Mesendoderm (in vitro differentiated cells): ENCODE measurements at regions not wholly inside any gene's neighbourhood (a gene's known extent, or its start where the extent isn't known, plus 50 kb on each side); places are given as distances from the start of the nearest gene placed in this dataset.

Source experiments
- DNase-seq: peaks from one replicate; pipeline ENCODE4 v3.0.0; 2013
- H2AK5ac ChIP-seq: 2 replicates; pipeline ENCODE4 v1.6.1; 2013; ENCODE audit warnings: low read length, inconsistent platforms
- H2BK120ac ChIP-seq: 2 replicates; pipeline ENCODE4 v1.6.1; 2013; ENCODE audit warnings: low read depth, mild to moderate bottlenecking, low read length, moderate library complexity, mixed read lengths
- H2BK15ac ChIP-seq: replicated peaks from 2 replicates; pipeline ENCODE4 v1.6.1; 2013; ENCODE audit warnings: low read depth, mild to moderate bottlenecking, moderate library complexity
- H2BK5ac ChIP-seq: 2 replicates; pipeline ENCODE4 v1.6.1; 2013; ENCODE audit warnings: low read length, inconsistent platforms
- H3K18ac ChIP-seq: 2 replicates; pipeline ENCODE4 v1.6.1; 2013; ENCODE audit warnings: mild to moderate bottlenecking, low read length, mixed read lengths
- H3K23ac ChIP-seq: one replicate; pipeline ENCODE4 v1.6.1; 2013; ENCODE audit warnings: low read length
- H3K27ac ChIP-seq: 2 replicates; pipeline ENCODE4 v1.5.1; 2013; ENCODE audit warnings: low read depth, mild to moderate bottlenecking, inconsistent platforms, low read length, moderate library complexity
- H3K27me3 ChIP-seq: 2 replicates; pipeline ENCODE4 v1.6.1; 2013; ENCODE audit warnings: low read length, control low read depth, mild to moderate bottlenecking, inconsistent platforms; ENCODE audit not compliant: insufficient read depth, poor library complexity
- H3K36me3 ChIP-seq: 2 replicates; pipeline ENCODE4 v1.6.1; 2013; ENCODE audit warnings: low read length, inconsistent platforms; ENCODE audit not compliant: control insufficient read depth, insufficient read depth
- H3K4ac ChIP-seq: one replicate; pipeline ENCODE4 v1.6.1; 2013; ENCODE audit warnings: low read depth, mild to moderate bottlenecking, low read length, moderate library complexity
- H3K4me1 ChIP-seq: 2 replicates; pipeline ENCODE4 v1.6.1; 2013; ENCODE audit warnings: low read depth, low read length, inconsistent platforms; ENCODE audit not compliant: control insufficient read depth
- H3K4me2 ChIP-seq: 2 replicates; pipeline ENCODE4 v1.6.1; 2013; ENCODE audit warnings: low read length
- H3K4me3 ChIP-seq: 2 replicates; pipeline ENCODE4 v1.5.1; 2013; ENCODE audit warnings: mild to moderate bottlenecking, low read length
- H3K56ac ChIP-seq: one replicate; pipeline ENCODE4 v1.6.1; 2013; ENCODE audit warnings: low read length
- H3K79me1 ChIP-seq: 2 replicates; pipeline ENCODE4 v1.6.1; 2013; ENCODE audit warnings: low read length, inconsistent platforms
- H3K79me2 ChIP-seq: 2 replicates; pipeline ENCODE4 v1.6.1; 2013; ENCODE audit warnings: mild to moderate bottlenecking, low read length; ENCODE audit not compliant: control insufficient read depth, insufficient read depth
- H3K9ac ChIP-seq: 2 replicates; pipeline ENCODE4 v1.6.1; 2013; ENCODE audit warnings: low read length, inconsistent platforms
- H4K5ac ChIP-seq: one replicate; pipeline ENCODE4 v1.6.1; 2013; ENCODE audit warnings: low read length
- H4K8ac ChIP-seq: one replicate; pipeline ENCODE4 v1.6.1; 2013; ENCODE audit warnings: low read depth, mild to moderate bottlenecking, control low read depth, low read length, moderate library complexity
- WGBS: extraction: QIAGEN DNeasy Blood & Tissue Kit; methylation state at CpG from one replicate; pipeline ENCODE4 v1.1.7; 2013; ENCODE audit warnings: low lambda C conversion rate, missing lambda C conversion rate; ENCODE audit not compliant: insufficient coverage; ENCODE audit errors: extremely low coverage; 5-methylcytosine and 5-hydroxymethylcytosine counted together

DNA sequence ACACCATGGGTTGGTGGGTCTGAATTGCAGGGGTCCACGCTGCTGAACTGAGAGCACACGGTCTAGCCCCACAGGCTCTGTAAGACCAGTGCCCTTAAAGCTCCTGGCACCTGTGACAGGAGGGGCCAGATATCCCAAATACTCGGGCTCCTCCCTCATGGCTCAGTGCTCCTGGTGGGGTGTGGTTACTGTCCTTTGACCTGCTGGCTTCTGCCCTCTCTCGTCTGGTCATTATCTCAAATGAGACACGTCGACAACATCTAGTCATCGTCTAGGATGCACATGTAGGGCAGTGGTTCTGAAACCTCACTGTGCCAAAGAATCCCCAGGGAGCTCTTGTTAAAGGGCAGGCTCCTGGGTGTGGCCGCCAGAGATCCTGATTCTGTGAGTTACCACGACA lies 258.4 kb downstream of the LOXHD1 start:
- H3K4me3 ChIP-seq, result no peak overlapping the region
- no peaks in the 10 kb centered on the region for H3K36me3 ChIP-seq
- H3K27ac ChIP-seq, result no peak overlapping the region
- no peak overlapping the region for H3K56ac ChIP-seq
- no peak overlapping the region for H2AK5ac ChIP-seq
- no peaks in the 10 kb centered on the region for H3K79me1 ChIP-seq
- no peaks in the 10 kb centered on the region for H3K79me2 ChIP-seq
- peak overlapping the region; percentile 24 for H3K23ac ChIP-seq
- no peak overlapping the region for H3K4ac ChIP-seq
- no peak overlapping the region for H2BK15ac ChIP-seq
- no peak overlapping the region for H3K4me2 ChIP-seq
- H2BK5ac ChIP-seq, result no peak overlapping the region
- no peak for DNase-seq
- no peak overlapping the region for H3K9ac ChIP-seq
- H3K27me3 ChIP-seq, result no peaks in the 10 kb centered on the region
- H4K5ac ChIP-seq, result no peak overlapping the region
- no peak overlapping the region for H4K8ac ChIP-seq
- no peak overlapping the region for H3K18ac ChIP-seq
- no peak overlapping the region for H2BK120ac ChIP-seq
- no CpG with 5 or more reads among the region's 9 CpGs for WGBS
- H3K4me1 ChIP-seq, result peaks cover 4% of the 10 kb centered on the region

DNA sequence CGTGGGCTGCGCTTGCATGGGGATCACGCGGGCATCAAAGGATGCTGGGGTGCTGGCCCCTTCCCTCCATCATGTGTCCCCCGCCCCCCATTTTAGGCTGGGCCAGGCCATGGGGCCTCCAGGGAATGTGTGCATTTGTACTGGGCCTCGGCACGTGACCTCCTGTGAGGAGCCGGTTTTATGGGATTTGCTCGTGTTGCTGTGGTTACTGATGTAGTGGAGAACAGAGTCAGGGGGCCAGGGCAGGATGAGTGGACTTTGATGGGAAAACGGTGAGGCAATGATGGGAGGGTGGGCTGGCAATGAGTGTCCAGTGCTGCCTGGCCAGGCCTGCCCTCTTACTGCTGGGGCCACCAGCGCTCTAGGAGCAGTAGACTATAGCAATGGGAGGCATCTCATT lies 257.7 kb downstream of the LOXHD1 start:
- Histone ChIP-seq H2BK5ac (no peak overlapping the region), H2BK120ac (no peak overlapping the region), H3K27me3 (no peaks in the 10 kb centered on the region), H2AK5ac (no peak overlapping the region), H2BK15ac (no peak overlapping the region), H3K4ac (no peak overlapping the region), H3K36me3 (no peaks in the 10 kb centered on the region), H3K4me1 (peaks cover 4% of the 10 kb centered on the region), H3K79me2 (no peaks in the 10 kb centered on the region), H3K18ac (no peak overlapping the region), H3K4me2 (no peak overlapping the region), H3K27ac (no peak overlapping the region), H4K5ac (no peak overlapping the region), H4K8ac (no peak overlapping the region), H3K9ac (no peak overlapping the region), H3K23ac (no peak overlapping the region), H3K4me3 (no peak overlapping the region), H3K56ac (no peak overlapping the region), H3K79me1 (no peaks in the 10 kb centered on the region)
- WGBS, result no CpG with 5 or more reads among the region's 11 CpGs
- DNase-seq, result no peak

DNA sequence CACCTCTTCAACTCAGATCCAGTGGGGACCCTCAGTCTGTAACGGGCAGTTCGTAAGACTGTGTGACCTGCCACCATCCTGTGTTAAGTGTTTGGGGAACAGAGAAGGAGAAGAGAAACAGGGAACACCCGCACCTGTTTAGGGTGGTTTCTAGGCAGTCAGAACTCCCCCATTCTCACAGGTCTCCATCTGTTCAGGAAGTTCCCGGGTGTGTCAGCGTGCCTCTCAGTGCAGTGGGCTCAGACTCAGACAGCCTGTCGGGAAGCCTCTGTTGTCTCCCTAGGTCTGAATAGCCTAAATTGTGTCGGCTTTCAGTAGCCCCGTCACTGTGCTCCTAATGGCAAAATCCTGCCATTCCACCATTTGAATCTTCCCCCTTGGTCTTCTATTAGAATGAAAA lies 256.6 kb downstream of the LOXHD1 start:
- Histone ChIP-seq H3K27me3 (no peaks in the 10 kb centered on the region), H3K9ac (no peak overlapping the region), H3K18ac (no peak overlapping the region), H3K4me2 (no peak overlapping the region), H2BK15ac (no peak overlapping the region), H3K56ac (no peak overlapping the region), H3K4ac (no peak overlapping the region), H3K79me1 (no peaks in the 10 kb centered on the region), H3K4me3 (no peak overlapping the region), H3K36me3 (no peaks in the 10 kb centered on the region), H2AK5ac (no peak overlapping the region), H3K27ac (no peak overlapping the region), H2BK120ac (no peak overlapping the region), H3K79me2 (no peaks in the 10 kb centered on the region), H3K23ac (no peak overlapping the region), H4K8ac (no peak overlapping the region), H3K4me1 (peaks cover 4% of the 10 kb centered on the region), H4K5ac (no peak overlapping the region), H2BK5ac (no peak overlapping the region)
- DNase-seq, result no peak
- WGBS, result no CpG with 5 or more reads among the region's 8 CpGs

DNA sequence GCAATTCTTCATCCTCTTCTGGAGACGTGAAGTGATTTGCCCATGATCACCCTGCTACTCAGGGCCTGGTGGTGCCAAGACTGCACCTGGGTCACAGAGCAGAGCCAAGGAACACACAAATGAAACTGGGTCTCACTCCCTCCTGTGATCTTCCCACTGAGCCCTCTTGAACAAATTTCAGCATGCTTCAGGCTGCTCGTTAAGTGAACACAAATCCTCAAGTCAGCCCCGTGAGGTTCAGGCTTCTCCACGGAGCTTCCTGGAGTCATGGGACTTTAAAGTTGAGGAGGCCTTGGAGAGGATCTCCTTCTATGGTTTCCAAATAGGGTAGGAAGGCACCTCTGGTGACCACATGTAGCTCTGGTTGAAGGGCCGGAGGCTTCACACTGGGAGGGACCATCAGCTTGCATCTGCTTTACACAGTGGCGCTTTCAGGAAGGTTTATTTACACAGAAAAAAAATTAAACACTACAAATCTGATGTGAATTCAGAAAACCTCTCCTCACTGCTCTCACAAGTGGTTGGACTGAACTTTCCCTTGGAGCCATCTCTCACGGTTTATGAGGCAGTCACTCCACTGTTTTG lies 255.4 kb downstream of the LOXHD1 start:
- Histone ChIP-seq H4K5ac (no peak overlapping the region), H3K9ac (no peak overlapping the region), H3K56ac (no peak overlapping the region), H3K4ac (no peak overlapping the region), H3K36me3 (no peaks in the 10 kb centered on the region), H4K8ac (no peak overlapping the region), H3K79me2 (no peaks in the 10 kb centered on the region), H3K4me1 (peaks cover 4% of the 10 kb centered on the region), H2BK120ac (no peak overlapping the region), H2AK5ac (no peak overlapping the region), H3K27ac (no peak overlapping the region), H3K27me3 (no peaks in the 10 kb centered on the region), H3K79me1 (no peaks in the 10 kb centered on the region), H3K4me3 (no peak overlapping the region), H2BK15ac (no peak overlapping the region), H3K23ac (no peak overlapping the region), H2BK5ac (no peak overlapping the region), H3K18ac (no peak overlapping the region), H3K4me2 (no peak overlapping the region)
- DNase-seq, result no peak
- no CpG with 5 or more reads among the region's 7 CpGs for WGBS

DNA sequence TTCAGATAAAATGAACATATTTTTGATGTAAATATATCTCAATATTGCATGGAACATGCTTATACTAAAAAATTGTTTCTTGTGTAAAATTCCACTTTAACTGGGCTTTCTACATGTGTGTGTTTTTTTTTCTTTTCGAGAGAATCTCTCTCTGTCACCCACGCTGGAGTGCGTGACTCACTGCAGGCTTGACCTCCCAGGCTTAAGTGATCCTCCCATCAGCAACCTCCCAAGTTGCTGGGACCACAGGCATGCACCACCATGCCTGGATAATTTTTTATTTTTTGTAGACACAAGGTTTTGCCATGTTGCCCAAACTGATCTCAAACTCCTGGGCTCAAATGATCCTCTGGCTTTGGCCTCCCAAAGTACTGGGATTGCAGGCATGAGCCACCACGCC lies 254.6 kb downstream of the LOXHD1 start:
- H3K36me3 ChIP-seq, result no peaks in the 10 kb centered on the region
- H2BK15ac ChIP-seq, result no peak overlapping the region
- H3K27me3 ChIP-seq, result no peaks in the 10 kb centered on the region
- peaks cover 4% of the 10 kb centered on the region for H3K4me1 ChIP-seq
- H3K23ac ChIP-seq, result no peak overlapping the region
- H2BK5ac ChIP-seq, result no peak overlapping the region
- no peak overlapping the region for H2AK5ac ChIP-seq
- H4K5ac ChIP-seq, result no peak overlapping the region
- no peak overlapping the region for H3K18ac ChIP-seq
- no peaks in the 10 kb centered on the region for H3K79me2 ChIP-seq
- DNase-seq, result no peak
- no peaks in the 10 kb centered on the region for H3K79me1 ChIP-seq
- no peak overlapping the region for H3K56ac ChIP-seq
- H3K4me2 ChIP-seq, result no peak overlapping the region
- no peak overlapping the region for H3K4ac ChIP-seq
- H3K4me3 ChIP-seq, result no peak overlapping the region
- no peak overlapping the region for H3K27ac ChIP-seq
- H3K9ac ChIP-seq, result no peak overlapping the region
- no peak overlapping the region for H4K8ac ChIP-seq
- no CpG with 5 or more reads among the region's 4 CpGs for WGBS
- no peak overlapping the region for H2BK120ac ChIP-seq

DNA sequence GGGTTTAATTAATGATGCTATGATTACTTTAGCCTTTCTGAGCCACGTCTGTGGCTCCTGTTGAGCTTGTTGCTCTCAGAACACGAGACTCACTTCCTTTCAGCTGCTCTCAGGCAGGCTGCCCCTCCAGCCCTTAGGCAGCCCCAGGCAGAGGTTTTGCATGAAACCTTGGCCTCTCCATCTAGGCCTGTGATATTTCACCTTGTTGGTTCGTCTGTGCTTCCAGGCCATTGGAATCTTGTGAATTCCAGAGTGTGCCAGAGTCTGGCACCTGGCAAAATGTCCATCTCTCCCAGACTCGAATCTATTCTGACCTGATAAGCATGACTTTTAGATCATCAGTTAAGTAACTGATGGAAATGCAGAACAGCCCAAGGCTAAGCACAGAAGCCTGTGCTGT lies 254.1 kb downstream of the LOXHD1 start:
- Histone ChIP-seq H3K27me3 (no peaks in the 10 kb centered on the region), H3K27ac (no peak overlapping the region), H3K9ac (no peak overlapping the region)

More for the DNA sequence above, 254.1 kb downstream of the LOXHD1 start:
- Histone ChIP-seq H2BK15ac (no peak overlapping the region), H2BK5ac (no peak overlapping the region), H3K36me3 (no peaks in the 10 kb centered on the region), H3K4ac (no peak overlapping the region), H3K79me1 (no peaks in the 10 kb centered on the region), H3K4me1 (peaks cover 4% of the 10 kb centered on the region), H3K4me3 (no peak overlapping the region), H4K5ac (no peak overlapping the region), H3K4me2 (no peak overlapping the region), H3K18ac (no peak overlapping the region), H3K23ac (no peak overlapping the region), H3K56ac (peak overlapping the region; percentile 10), H3K79me2 (no peaks in the 10 kb centered on the region), H2BK120ac (no peak overlapping the region), H4K8ac (no peak overlapping the region), H2AK5ac (no peak overlapping the region)
- WGBS, result no CpG with 5 or more reads among the region's 4 CpGs
- DNase-seq, result peak; percentile 80
